ENCODE measurements at regions not wholly inside any gene's neighbourhood (a gene's known extent, or its start where the extent isn't known, plus 50 kb on each side); places are given as distances from the start of the nearest gene placed in this dataset.
"Not testable (repeated sequence)": the region's sequence is repeated elsewhere in the genome, so short reads cannot be mapped to it uniquely, and the experiment has no call there.

DNA sequence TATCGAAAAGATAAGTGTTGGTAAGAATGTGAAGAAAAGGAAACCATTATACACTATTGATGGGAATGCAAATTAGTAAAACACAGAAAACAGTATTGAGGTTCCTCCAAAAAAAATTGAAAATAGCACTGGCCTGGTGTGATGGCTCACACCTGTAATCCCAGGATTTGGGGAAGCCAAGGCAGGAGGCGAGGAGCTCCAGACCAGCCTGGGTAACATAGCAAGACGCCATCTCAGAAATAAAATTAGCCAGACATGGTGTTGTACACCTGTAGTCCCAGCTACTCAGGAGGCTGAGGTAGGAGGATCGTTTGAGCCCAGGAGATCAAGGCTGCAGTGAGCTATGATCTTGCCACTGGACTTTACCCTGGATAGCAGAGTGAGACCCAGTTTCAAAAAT, 5303.4 kb upstream of the TPTE start:
- DNase-seq; H3K4me1 ChIP-seq; H3K27me3 ChIP-seq; H3K4me3 ChIP-seq; H3K27ac ChIP-seq; ATAC-seq; intact Hi-C loops (cut with DNase I); H3K36me3 ChIP-seq: not testable (repeated sequence)
- H3K9me3 ChIP-seq: peaks cover 0 to 50% (median 0%) of the 10 kb centered on the region in 11 donors
- WGBS, 2 donors: 36 to 39% methylated on average over 3 to 4 of the region's 4 CpGs

DNA sequence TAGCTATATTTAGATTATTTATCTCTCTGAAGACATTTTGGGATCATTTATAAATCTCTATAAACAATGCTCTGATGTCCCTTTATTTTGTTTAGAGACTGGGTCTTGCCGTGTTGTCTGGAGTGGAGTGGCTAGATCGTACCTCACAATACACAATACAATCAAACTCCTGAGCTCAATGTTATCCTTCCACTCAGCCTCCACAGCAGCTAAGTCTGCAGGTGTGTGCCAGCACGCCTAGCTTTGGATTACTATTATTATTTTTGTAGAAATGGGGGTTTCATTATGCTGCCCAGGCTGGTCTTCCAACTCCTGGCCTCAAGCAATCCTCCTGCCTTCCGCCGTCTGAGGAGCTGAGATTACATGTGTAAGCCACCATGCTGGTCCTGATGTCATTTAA, 5301.4 kb upstream of the TPTE start:
- H3K9me3 ChIP-seq: peaks cover 0 to 71% (median 0%) of the 10 kb centered on the region in 11 donors
- DNase-seq; ATAC-seq; H3K4me1 ChIP-seq; H3K27me3 ChIP-seq; H3K36me3 ChIP-seq; intact Hi-C loops (cut with DNase I); H3K27ac ChIP-seq; H3K4me3 ChIP-seq: not testable (repeated sequence)
- 36 to 49% methylated on average over 4 to 5 of the region's 5 CpGs for WGBS, 2 donors

- H3K9me3 ChIP-seq: peaks cover 0 to 74% (median 0%) of the 10 kb centered on the region in 11 donors
- H3K4me1 ChIP-seq; DNase-seq; H3K4me3 ChIP-seq; intact Hi-C loops (cut with DNase I); H3K36me3 ChIP-seq; ATAC-seq; H3K27ac ChIP-seq; H3K27me3 ChIP-seq: not testable (repeated sequence)
- TF ChIP-seq CTCF (IDR thresholded peaks at IDR 0.05): peak in 1 of 9 donors; percentile 22
- 54 to 56% methylated on average over 6 of the region's 6 CpGs for WGBS, 2 donors
Observed at GRCh38 chr21:5220468-5220867, 5300.9 kb upstream of the TPTE start.

DNA sequence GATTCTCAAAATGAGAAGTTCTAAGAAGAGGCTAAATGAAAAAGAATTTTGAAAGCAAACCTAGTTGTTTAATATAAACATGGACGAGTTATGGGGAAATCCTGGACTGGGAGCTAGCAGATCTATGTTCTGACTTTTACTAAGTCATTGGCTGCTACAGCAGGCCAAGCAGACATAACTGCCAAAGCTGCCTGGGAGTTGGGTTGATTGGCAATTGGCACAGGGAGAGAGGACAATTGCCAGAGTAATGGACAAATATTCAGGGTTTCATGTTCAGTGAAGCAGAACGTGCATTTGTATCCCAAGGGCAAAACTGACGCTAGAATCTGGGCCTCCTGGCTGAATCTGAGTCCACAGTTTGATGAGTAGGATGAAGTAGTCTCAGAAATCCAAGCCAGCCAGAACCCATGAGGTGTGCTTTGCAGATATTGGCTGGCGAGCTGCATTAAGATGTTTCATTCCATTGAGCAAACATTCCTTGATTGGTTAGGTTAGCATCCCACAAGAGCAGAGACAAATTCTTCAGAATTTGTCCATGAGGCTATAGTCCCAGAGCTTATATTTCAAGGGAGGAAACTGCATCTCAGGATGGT, 5299.8 kb upstream of the TPTE start:
- ATAC-seq: not testable (repeated sequence)
- 28 to 39% methylated on average over 4 of the region's 4 CpGs for WGBS, 2 donors

DNA sequence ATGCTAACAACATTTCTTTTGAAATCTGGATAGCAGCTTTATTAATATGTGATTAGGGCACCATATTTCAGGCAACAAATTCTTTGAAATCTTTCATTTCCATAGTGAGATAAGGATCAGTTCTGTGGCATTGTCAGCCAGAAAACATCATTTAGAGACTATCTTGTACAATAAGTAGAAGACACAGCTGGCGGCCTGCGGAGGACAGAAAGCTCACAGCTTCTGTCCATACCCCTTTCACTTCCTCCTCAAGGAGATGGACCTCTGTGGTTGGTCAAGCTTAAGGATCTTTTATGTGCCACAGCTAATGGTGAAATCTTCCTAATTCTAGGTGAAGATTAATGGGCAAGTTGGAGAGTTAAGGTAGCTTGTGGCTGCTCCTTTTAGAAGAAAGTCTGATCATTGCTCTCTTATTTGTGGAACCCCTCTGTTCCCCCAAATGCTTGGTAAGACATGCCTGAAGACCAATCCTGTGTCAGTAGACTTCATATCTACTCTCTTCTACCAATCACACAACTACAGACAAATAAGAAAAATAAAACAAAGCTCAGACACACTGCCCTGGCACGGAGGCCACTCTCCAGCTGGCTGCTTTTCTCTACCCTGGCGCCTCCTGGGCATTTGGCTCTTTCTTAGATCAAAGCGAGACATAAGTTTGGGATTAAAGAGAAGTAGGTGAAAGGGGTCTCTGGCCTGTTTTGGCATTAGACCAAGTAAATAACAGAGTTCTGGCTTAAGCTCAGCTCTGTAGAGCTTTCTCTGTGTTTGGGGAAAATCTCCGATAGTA, 5298.2 kb upstream of the TPTE start:
- H3K27ac ChIP-seq; H3K4me3 ChIP-seq; ATAC-seq; H3K27me3 ChIP-seq; H3K4me1 ChIP-seq; intact Hi-C loops (cut with DNase I); DNase-seq; H3K36me3 ChIP-seq: not testable (repeated sequence)
- H3K9me3 ChIP-seq: peaks cover 0 to 80% (median 0%) of the 10 kb centered on the region in 11 donors
- 53 to 58% methylated on average over 6 of the region's 6 CpGs for WGBS, 2 donors

More for the DNA sequence above, 5299.8 kb upstream of the TPTE start:
- intact Hi-C loops (cut with DNase I); H3K4me1 ChIP-seq; H3K36me3 ChIP-seq; H3K27me3 ChIP-seq; DNase-seq; H3K4me3 ChIP-seq; H3K27ac ChIP-seq: not testable (repeated sequence)
- H3K9me3 ChIP-seq: peaks cover 0 to 80% (median 0%) of the 10 kb centered on the region in 11 donors

- H3K27me3 ChIP-seq; H3K4me3 ChIP-seq; H3K4me1 ChIP-seq; H3K27ac ChIP-seq; DNase-seq; intact Hi-C loops (cut with DNase I); H3K36me3 ChIP-seq; ATAC-seq: not testable (repeated sequence)
- H3K9me3 ChIP-seq: peaks cover 0 to 85% (median 5%) of the 10 kb centered on the region in 11 donors
- WGBS, 2 donors: 73 to 74% methylated on average over 6 of the region's 6 CpGs
Observed at GRCh38 chr21:5224156-5224555, 5297.2 kb upstream of the TPTE start.

GRCh38 chr21:5227252-5227651, 5294.1 kb upstream of the TPTE start:
- H3K4me3 ChIP-seq; ATAC-seq; H3K36me3 ChIP-seq; H3K27me3 ChIP-seq; H3K27ac ChIP-seq; DNase-seq; H3K4me1 ChIP-seq; intact Hi-C loops (cut with DNase I): not testable (repeated sequence)
- H3K9me3 ChIP-seq: peaks cover 0 to 83% (median 5%) of the 10 kb centered on the region in 11 donors
- 8 to 14% methylated on average over 1 of the region's 1 CpG for WGBS, 2 donors

DNA sequence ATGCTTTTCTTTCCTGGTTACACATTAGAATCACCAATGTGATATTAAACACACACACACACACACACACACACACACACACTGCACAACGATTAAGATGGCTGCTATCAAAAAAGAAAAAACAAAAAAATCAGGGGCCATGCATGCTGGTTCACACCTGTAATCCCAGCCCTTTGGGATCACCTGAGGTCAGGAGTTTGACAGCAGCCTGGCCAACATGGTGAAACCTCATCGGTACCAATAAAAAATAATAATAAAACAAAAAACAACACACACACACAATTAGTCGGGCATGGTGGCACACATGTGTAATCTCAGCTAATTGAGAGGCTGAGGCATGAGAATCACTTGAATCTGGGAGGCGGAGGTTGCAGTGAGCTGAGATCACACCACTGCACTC, 5290.8 kb upstream of the TPTE start:
- intact Hi-C loops (cut with DNase I); ATAC-seq; H3K36me3 ChIP-seq; H3K4me1 ChIP-seq; H3K27ac ChIP-seq; H3K27me3 ChIP-seq; DNase-seq; H3K4me3 ChIP-seq: not testable (repeated sequence)
- H3K9me3 ChIP-seq: peaks cover 0 to 76% (median 5%) of the 10 kb centered on the region in 11 donors
- WGBS, 2 donors: 73 to 81% methylated on average over 4 of the region's 4 CpGs

DNA sequence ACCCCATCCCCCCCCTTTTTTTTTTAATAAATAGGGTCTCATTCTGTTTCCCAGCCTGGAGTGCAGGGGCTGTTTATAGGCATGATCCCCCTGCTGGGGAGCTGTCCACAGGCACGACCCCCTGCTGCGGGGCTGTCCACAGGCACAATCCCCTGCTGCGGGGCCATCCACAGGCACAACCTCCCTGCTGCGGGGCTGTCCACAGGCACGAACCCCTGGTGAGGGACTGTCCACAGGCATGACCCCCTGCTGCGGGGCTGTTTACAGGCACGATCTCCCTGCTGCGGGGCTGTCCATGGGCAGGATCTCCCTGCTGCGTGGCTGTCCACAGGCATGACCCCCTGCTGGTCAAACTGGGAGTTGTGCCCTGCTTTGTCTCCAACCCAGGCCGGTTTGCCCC, 5290.1 kb upstream of the TPTE start:
- H3K4me3 ChIP-seq; DNase-seq; H3K4me1 ChIP-seq; intact Hi-C loops (cut with DNase I); ATAC-seq; H3K27ac ChIP-seq; H3K27me3 ChIP-seq; H3K36me3 ChIP-seq: not testable (repeated sequence)
- H3K9me3 ChIP-seq: peaks cover 0 to 76% (median 5%) of the 10 kb centered on the region in 11 donors
- 63 to 66% methylated on average over 9 of the region's 10 CpGs for WGBS, 2 donors

- ATAC-seq; H3K4me3 ChIP-seq; H3K4me1 ChIP-seq; intact Hi-C loops (cut with DNase I); H3K27me3 ChIP-seq; DNase-seq; H3K36me3 ChIP-seq; H3K27ac ChIP-seq: not testable (repeated sequence)
- WGBS, 2 donors: 56 to 57% methylated on average over 6 to 7 of the region's 7 CpGs
- peaks cover 0 to 77% (median 5%) of the 10 kb centered on the region in 11 donors for H3K9me3 ChIP-seq
Observed at GRCh38 chr21:5232176-5232958, 5289.0 kb upstream of the TPTE start.

Measured in heart right ventricle (tissue), 16 donors.